ENCODE measurements at regions not wholly inside any gene's neighbourhood (a gene's known extent, or its start where the extent isn't known, plus 50 kb on each side); places are given as distances from the start of the nearest gene placed in this dataset.

- DNase-seq: no peak
Measured at GRCh38 chr11:79570104-79570503, 129.3 kb upstream of the TENM4 start.

DNA sequence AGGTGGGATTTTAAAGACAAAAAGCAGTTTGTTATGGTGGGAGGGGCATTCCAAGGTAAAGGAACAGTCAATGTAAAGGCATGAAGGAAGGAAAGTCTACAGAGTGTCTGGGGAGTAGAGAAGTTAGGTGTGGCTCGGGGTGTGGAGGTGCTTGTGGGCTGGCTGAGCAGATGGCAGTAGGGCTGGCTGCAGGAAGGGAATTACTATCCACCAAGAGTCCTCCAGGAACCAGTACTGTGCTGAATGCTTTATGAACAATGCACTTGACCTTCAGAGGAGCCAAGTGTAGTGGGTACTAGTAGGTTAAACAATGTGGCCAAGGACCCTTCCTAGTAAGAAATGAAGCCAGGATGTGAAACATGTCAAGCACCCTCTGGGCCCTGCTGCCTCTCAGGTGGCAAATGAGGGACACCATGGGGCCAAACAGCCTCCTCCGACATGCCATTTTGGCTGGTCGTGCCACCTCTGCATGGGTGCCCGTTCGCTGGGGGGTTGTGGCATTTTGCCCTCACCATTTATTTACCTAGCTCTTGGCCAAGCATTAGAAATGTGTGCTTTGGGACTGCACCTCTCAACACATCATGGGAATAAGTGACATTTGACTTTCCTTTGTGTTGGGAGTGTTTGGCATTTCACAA lies 123.6 kb upstream of the TENM4 start:
- no peak for DNase-seq

GRCh38 chr11:79561496-79561895 lies 120.7 kb upstream of the TENM4 start:
- no peak for DNase-seq

DNA sequence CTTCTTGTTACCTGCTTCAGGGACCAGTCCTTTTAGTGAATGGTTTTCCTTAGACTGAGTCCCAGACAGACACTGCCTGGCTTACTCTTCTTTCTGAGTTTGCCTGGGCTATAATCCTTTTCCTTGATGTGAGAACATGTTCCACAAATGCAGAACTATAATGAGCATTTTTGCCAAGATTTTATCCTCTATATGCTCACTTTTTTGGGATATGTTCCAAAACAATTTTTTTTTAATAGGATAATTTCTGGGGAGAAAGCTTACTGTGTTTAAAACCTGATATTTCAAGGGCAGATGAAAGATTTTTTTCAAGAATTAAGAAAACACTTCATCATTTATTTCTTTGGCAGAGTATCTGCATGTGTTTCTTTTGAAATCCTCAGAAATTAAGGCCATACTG lies 110.0 kb upstream of the TENM4 start:
- DNase-seq: no peak

DNA sequence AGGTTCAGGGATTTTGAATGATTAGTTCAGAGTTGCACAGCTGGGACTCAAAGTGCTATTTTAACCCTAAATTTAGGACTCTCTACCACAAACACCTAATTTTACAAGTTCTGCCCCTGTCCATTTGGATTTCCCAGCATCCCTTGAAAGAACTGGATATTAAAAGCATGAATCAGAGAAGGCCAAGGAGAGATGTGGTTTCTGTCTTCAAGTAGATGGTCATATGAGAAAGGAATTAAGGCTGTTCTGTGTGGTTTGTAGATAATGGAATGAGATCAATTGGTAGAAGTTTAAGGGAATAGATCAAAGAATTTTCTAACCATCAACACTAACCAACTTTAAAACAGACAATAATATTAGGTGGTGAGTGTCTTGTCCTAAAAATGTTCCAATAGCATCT lies 106.4 kb upstream of the TENM4 start:
- DNase-seq: no peak

GRCh38 chr11:79546351-79546750 lies 105.5 kb upstream of the TENM4 start:
- no peak for DNase-seq

- DNase-seq: no peak
Measured at GRCh38 chr11:79544361-79544760, 103.5 kb upstream of the TENM4 start.

- DNase-seq: no peak
Measured at GRCh38 chr11:79543101-79543500, 102.3 kb upstream of the TENM4 start.

GRCh38 chr11:79541466-79541865 lies 100.6 kb upstream of the TENM4 start:
- DNase-seq: no peak

GRCh38 chr11:79538775-79539174 lies 97.9 kb upstream of the TENM4 start:
- no peak for DNase-seq

- no peak for DNase-seq
Measured at GRCh38 chr11:79536155-79536917, 95.5 kb upstream of the TENM4 start.

- no peak for DNase-seq
Measured at GRCh38 chr11:79535606-79536005, 94.8 kb upstream of the TENM4 start.

- no peak for DNase-seq
Measured at GRCh38 chr11:79525257-79525656, 84.4 kb upstream of the TENM4 start.

- DNase-seq: no peak
Measured at GRCh38 chr11:79522626-79523025, 81.8 kb upstream of the TENM4 start.

DNA sequence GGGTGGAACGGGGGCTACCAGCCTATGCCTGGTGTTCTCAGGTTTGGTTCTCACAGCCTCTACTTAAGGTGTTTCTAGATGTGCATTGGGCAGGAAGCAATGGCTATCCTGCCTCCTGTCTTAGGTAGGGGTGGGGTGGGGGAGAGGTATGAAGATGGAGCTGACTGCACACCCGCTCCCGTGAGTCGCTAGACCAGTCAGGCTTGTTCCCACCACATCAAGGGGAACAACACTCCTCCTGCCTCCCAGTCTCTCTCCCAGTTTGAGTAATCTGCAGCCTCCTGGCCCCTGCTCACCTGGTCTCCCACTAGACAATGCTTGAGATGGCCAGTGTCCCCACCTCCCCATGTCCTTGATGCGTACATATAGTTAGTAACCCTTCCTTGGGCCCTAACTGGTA lies 79.3 kb upstream of the TENM4 start:
- no peak for DNase-seq

- DNase-seq: no peak
Measured at GRCh38 chr11:79515781-79516180, 75.0 kb upstream of the TENM4 start.

DNA sequence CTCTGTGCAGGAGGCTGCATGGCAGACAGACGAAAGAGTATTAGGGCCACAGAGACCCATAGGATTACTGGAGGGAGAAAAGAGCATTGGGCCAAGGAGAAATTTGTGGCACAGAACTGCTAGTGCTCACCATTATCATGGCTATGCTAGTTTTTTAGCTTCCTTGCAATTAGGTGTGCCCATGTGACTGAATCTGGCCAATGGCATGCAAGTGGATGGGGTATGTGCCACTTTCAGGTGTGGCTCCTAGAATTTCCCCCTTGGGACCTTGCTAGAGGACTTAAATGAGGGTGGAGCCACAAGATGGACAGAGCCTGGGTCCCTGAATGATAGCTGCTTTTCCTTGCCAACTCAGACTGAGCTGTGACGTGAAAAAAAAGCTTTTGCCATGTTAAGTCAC lies 73.9 kb upstream of the TENM4 start:
- no peak for DNase-seq

DNA sequence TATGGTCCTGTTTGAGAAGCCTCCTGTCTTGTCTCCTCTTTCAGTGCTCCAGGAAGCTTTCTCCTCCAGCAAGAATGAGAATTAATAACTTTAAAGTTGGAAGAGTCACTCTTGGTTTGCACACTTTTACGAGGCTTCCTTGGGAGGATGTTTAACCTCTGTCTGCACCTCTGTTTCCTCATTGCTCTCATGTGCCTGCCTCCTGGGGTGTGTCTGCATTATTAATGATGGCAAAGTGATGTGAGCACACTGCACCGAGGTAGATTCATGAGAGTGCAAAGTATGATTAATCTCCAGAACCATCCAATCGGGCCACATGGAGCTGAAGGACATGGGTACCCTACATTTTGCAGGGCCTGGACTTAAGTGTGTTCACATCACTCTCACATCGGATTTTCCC lies 73.5 kb upstream of the TENM4 start:
- no peak for DNase-seq

GRCh38 chr11:79512706-79513469 lies 72.1 kb upstream of the TENM4 start:
- DNase-seq: no peak

GRCh38 chr11:79510960-79511359 lies 70.1 kb upstream of the TENM4 start:
- no peak for DNase-seq

DNA sequence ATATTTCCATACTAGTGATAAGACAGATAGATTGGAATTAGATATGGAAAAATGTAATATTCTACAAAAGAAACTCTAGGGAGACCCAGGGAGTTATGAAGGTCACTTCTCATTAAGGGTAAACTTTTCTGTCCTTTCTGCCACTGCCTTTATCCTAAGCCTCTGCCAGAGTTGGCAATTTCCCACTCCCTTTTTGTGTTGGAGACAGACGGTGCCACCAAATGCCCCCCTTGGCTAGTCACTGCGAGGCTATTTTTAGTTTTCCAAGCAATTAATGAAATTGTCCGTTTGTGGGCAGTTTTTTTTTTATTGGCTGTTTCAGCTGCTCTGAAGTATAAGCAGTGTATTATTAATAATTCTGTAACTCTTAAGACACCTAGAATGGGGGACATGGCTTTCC lies 67.6 kb upstream of the TENM4 start:
- no peak for DNase-seq

GRCh38 chr11:79507706-79508105 lies 66.9 kb upstream of the TENM4 start:
- DNase-seq: no peak

DNA sequence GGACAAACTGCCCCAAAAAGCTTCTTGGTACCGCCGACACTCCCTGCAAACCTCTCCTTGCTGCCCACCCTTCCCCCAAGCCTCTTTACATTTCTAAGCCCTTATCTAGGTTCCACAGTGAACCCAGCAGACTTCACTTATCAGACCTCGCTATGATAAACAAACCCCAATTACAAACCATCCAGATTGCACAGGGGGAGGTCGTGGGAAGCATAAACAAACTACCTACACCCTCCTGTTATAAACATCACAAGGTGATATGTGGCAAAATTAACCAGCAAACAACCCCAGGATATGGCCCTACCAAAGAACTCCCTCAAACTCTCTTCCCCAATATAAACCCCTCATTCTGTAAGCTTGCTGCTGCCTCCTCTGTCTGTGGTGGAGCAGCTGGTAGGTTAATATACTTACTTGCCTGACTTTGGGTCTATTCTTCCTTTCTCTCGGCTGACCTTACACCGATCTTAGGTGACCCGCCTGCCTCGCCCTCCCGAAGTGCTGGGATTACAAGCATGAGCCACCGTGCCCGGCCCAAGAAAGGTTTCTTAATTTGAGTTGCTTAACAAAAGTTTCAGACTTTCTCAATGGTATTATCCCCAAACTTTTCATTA lies 66.0 kb upstream of the TENM4 start:
- DNase-seq: no peak

DNA sequence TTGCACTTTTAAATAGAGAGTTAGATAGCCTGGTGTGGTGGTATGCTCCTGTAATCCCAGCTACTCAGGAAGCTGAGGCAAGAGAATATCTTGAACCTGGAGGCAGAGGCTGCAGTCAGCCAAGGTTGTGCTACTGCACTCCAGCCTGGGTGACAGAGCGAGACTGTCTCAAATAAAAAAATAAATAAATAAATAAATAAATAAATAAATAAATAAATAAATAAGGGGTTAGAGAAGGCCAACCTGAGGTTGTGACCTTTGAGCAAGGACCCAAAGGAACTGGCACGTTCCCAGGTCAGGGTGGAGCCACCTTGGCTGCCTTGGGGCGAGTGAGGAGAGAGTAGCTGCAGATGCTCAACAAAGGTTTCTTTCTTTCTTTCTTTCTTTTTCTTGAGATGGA lies 65.3 kb upstream of the TENM4 start:
- no peak for DNase-seq
